HG02840 (cell line): ENCODE measurements at regions not wholly inside any gene's neighbourhood (a gene's known extent, or its start where the extent isn't known, plus 50 kb on each side); places are given as distances from the start of the nearest gene placed in this dataset.

Experiments
- ATAC-seq: cut with Tn5 transposase; IDR thresholded peaks from one replicate; pipeline ENCODE4 v1.9.1; 2021; ENCODE audit warnings: mild to moderate bottlenecking, moderate library complexity, moderate number of reproducible peaks; ENCODE audit not compliant: unreplicated experiment, low FRiP score

DNA sequence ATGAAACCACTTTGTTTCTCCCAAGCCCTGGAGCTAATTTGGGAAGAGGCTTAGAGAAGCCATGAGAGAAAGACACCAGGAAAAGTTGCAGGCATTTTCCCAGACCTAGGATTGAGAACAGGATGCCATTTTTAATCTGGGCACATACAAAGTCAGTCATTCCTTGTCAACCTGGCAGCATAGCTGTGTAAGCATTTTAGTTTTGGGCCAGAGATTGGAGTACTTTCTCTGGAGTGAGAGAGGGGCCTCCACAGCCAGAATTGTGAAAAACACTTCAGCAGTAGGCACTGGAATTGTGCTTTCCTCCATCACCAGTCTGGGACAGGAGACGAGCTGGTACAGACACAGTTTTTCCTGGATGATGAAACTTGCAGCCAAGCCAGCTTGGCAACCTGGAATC lies 390.3 kb upstream of the DMAC1 start:
- no peak for ATAC-seq

DNA sequence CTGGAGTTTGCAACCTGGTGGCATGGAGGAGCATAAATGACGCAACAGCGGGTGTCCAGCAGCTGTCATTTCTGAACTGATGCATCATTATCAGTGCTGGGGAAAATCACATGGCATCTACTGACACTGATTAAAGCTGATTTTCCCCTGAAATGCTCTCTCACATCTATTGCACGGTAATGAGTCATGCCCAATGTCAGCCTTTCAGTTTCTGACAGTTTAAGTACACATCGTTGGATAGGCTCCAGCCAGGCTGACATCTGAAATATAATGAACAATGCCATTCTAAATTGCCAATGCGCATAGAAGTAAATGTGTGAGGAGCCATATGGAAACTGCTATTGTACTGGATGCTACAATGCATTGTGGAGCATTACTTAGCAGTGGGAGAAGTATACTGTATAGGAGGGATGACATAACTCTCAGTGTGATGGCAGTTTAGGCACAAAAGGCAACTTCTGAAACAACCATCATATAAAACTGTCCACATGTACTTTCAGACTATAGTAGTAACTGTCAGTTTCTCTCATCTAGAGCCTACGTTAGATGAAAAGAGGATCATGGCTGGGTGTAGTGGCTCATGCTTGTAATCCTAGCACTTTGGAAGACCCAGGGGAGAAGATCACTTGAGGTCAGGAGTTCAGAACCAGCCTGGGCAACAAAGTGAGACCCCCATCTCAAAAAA lies 389.3 kb upstream of the DMAC1 start:
- ATAC-seq: no peak

DNA sequence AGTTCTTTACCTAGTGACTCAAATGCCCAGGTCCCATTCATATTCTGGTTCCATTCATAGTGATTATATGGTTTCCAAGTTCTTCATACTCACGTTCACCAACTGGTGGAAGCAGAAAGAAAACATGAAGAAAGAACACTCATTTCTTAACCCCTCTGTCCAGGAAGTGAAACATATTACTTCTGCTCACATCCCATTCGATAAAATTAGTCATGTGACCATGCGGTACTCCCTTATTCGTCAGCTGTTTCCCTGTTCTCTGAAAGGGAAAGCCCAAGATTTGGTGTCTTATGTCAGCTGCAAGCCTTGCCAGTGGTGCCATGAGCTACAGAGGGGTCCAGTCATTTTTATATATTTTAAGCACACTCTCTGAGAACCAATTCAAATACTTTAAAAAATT lies 387.0 kb upstream of the DMAC1 start:
- ATAC-seq: no peak

DNA sequence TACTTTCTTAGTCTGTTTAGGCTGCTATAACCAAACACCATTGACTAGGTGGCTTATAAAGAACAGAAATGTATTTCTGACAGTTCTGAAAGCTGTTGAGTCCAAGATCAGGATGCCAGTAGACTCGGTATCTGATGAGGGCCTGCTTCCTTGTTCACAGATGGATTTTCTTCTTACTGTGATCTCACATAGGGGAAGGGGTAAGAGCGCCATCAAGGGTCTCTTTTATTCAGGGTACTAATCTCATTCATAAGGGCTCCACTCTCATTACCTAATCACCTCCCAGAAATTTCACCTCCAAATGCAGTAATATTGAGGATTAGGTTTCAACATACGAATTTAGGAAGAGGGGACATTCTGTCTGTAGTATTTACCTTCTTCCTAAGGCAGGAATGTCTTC lies 384.0 kb upstream of the DMAC1 start:
- no peak for ATAC-seq

DNA sequence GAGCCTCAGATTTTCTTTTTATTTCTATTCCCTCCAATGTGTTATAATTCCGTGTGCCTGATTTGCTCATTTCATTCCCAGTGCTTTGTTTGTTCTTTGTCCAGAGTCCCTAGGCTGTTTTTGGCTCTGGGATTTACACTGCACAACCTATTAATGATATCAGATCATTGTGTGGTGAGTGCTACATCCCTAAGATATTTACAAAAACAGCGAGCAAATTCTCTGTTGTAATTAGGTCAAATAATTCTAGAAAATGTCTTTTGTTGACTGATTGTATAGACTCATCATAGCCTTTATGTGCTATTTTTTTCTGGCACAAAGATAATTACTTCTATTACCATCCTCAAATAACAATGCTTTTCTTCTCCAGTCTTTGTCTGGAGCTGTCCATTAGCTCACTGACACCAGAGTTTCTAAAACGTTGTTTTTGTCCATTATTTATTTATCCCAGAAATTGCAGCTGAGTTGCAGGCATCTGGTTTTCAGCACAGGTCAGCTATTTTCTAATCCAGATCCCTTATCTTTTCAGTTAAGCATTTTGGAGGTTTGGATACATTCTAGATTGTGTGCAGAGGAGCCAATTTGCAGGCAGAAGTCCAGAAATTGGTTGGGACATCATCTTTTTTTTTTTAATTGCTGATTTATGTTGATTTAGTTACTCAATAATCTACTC lies 379.9 kb upstream of the DMAC1 start:
- ATAC-seq: no peak

DNA sequence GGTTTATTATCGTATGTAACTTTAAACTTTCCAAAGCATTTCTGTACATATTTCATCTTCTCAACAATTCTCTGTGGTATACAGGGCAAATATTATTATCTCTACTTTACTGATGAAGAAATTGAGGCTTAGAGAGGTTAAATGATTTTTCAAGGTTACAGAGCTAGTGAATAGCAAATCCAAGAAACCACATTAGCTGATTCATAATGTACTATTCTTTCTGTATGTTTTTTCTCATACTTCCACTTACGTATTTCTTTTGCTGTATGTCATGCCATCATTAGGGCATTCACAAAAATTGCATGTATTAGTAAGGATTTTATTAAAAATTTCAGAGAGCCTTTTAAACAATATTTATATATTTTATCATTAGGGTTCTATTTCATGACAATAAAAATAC lies 372.4 kb upstream of the DMAC1 start:
- no peak for ATAC-seq

DNA sequence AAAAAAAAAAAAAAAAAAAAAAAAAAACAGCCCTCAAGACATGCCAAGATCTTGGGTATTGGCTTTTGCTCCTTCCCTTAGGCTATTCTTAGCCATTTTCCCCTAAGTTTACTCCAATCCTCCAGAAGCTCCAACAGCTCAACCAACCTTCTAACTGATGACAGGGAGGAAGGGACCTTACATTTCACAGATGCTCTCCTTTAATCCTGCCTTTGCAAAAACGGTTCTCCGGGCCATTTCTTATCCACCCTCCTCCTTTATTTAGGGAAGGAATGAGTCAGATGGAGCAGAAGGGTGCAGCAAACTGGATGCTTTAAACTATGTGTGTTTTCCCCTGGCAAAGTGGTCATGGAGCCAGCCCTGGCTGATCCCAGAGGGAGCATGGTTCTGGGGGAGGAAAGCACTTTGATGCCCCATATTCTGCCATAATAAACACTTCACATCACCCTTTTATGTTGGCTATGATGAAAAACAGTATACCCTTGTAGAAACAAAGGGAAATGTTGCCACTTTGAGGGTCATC lies 369.4 kb upstream of the DMAC1 start:
- no peak for ATAC-seq

DNA sequence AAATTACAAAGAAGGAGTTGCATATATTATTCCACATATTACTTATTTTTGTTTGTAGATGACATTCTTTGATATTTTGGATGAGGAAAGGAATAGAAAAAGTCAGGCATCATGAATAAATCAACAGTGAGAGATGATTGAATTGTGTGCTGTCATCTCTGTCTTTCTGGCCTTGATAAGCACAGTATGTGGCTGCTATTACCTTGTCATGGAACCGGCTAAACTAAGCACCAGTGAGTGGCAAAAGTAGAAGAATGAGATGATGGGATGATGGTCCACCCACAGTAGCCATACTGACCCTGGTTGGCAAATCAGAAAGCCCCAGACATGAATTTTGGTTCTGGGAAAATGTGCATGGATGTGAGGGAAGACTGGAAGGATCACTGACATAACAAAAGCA lies 361.2 kb upstream of the DMAC1 start:
- ATAC-seq: no peak

DNA sequence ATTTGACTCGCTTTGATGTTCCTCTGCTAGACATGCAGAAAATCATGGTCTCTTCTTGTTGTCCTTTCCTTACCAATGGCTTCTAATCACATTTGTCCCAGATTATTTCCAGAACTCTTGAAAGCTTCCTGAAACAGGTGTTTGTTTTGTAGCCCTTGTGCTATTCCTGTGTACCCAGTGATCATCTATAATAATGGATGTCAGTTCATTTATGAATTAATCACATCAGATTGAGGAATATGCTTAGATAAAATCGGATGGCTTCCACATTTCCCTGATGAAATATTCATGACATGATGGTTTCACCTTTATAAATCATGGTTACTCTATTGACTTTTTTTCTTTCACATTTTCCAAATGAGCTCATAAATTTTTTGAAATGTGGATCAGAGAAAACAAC lies 359.0 kb upstream of the DMAC1 start:
- ATAC-seq: no peak

DNA sequence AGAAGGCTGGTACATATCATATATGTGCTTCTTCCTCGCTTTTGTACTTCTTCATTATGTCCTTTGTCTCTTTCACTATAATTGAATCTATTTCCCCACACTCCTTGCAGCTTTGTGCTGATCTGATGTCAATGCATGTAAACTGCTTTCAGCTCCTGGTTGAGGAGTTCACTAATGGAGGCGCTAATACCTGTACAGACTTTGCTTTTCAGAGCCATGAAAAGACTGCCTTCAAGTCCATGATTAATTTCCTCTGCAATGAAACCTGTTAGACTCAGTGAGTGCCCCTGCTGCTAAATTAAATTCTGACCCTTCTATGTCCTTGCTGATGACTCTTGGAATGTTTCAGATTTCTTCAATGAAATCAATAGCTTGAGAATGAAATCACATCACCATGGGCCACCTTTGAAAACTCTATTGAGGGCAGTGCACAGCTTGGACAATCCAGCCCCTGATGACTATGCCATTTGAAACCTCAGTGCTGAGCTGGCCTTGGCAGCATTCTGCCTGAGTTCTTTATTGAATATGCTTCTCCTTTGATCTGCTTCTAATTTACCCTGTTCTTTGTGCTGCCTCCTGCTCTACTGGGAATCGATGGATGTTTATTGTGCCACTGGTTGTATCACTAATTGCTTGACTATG lies 358.2 kb upstream of the DMAC1 start:
- ATAC-seq: no peak

DNA sequence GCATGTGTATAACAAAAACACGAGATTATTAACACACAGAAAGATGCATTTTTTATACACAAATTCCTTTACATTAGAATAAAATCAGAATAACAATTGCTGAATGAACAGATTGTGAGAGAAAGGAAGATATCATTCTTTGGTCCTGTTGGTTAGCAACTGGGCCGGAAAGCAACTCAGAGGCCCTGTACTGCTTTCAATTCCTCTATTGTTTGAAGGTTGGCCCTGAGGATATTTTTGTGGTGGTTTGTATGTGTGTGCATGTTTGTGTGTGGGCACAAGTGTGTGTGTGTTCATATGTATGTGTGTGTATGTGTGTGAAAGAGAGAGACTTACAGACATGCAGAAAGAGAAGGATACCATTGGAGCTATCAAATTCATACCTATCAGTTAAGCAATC lies 356.8 kb upstream of the DMAC1 start:
- ATAC-seq: no peak

DNA sequence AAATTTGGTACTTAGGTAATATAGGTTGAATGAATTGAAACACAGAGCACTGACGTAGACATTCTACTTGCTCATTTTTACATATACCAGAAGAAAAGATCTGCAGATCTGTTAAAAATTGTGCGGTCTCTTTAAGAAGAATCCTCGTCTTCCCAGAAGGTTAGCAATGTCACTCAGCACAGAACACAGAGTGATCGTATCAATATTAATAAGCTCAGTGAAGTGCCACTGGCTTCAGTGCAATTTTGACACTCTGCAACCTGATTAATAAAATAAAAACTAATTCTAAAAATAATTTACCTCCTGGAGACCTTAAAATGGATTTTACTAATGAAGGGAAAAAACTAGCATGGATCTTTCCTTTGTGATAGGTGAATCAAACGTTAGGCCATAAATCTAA lies 356.1 kb upstream of the DMAC1 start:
- no peak for ATAC-seq

DNA sequence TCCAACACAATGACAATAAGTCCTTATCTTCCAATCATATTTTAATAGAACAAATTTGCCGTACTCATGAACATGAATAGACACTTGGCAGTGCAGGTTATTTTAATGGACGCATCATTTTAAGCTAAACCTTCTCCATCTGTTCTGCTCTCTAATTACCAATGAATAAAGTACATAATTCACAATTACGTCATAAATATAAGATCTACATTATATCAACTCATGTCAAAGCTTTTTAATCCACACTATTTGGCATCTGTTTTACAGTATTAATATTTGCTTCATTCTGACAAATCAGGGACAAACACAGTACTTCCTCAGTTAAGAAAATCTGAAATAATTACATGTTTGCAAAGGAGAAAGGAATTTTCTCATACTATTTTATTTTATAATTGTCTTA lies 344.1 kb upstream of the DMAC1 start:
- ATAC-seq: no peak

DNA sequence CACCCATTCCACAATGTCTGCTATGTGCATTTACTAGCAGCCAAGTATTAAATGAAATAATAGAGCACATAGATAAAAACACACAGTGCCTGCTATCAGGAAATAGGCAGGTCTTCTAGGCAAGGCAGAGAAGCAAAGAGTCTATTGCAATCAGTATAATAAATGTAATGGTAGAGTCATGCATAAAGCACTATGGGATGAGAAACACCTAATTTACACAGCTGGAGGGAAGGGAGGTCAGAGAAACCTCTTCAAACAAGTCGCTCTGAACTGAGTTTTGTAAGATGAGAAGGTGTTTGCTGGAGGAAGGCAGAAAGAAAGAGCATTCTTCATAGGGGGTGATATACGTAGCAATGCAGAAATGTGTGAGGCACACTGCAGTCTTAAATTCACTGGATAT lies 341.0 kb upstream of the DMAC1 start:
- ATAC-seq: no peak

DNA sequence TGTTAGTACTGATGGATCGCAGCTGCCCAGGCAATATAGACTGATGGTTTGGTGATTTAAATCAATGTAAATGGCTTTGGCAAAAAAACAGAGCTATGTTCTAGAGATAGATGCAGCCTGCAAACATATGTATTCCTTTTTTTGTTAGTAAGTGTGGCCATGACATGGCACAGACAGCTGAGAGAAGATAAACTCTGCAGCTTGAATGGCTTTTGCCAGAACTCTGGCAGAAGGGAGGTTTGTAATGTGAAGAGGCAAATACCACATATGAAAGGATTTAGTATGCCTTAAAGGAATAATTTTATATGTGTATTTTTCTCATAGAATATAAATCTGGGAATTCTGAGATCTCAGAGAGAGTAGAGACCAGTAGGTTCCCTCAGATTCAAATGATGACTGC lies 340.2 kb upstream of the DMAC1 start:
- ATAC-seq: no peak

DNA sequence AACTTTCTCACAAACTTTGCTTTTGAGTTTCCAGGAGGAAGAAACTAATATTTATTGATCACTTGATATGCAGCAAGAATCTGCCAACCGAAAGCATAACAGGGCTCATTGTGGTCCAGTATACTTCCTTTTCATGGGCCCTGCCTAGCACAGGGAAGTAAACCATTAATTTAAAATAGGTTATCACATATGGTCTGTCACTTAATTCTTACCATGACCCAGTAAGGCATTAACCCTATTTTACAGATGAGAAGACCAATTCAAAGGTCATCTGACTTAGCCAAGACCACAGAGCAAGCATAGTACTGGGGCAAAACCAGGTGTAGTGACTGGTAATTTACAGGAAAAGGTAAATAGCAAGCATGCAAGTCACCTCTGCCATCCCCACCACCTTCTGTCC lies 336.9 kb upstream of the DMAC1 start:
- no peak for ATAC-seq

DNA sequence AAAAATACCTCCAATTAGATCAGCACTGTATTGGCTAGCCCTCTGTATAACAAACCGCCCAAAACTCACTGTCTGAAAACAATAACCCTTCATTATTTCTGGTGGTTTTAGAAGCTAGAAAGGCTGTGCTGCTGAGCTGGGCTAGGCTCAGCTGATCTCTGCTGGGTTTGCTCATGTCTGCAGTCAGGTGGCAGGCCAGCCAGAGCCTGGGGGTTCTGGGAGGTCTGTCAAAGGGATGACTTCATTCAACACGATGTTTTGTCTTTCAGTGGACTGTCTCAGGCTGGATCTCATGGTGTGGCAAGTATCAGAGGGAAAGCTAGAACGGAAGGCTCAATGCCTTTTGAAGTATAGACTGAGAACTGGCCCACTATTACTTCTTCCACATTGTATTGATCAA lies 335.1 kb upstream of the DMAC1 start:
- no peak for ATAC-seq

DNA sequence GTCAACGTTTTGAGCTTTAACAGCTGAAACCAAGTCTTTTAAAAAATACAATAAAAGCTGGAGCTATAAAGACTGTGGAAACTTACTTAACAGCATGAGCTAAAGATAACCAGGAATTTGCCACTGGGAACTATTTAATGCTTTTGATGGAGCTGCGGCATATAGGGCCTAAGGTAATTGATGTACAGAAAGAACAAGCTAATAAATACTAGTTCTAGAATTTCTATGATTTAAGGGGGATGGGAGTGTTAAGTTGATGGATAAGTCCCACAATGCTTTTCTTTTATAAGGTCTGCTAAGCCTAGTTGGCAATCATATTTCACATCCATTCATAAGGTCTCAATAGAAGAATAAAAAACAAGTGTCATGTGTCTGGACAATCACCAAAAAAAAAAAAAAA lies 334.0 kb upstream of the DMAC1 start:
- no peak for ATAC-seq

DNA sequence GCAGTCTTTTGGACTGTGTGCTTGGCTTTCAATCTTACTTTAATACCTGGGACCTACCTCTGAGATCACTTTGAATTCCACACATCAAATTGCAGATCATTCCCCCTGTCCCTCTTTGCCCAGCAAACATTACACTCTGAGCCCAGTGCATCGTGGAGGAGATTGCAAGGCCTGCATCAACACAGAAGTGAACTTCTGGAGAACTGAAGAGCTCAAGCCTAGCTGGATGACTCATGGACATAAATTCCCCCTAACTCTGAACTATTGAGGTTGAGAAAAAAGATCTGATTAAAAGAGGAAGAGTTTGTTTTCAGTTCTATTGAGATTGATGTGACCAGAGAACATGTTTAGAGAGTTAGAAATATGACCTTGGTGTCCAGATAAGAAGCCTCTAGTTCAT lies 316.0 kb upstream of the DMAC1 start:
- ATAC-seq: no peak

DNA sequence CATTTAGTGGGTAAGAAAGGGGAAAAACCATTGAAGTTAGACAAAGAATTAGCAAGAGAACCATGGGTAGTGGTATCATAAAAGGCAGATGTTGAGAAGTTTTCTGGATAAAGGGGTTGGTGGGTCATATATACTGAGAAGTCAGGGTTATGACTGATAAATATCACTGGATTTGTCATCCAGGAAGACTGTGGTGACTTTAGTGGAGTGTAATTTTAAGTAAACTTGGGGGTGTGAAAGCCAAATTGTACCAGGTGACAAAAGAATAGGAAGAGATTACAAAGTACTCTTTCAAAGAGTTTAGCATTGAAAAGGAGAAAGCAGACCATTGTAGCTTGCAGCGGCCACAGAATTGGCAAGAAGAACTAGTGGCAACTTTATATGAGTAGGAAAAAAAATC lies 315.2 kb upstream of the DMAC1 start:
- ATAC-seq: no peak

DNA sequence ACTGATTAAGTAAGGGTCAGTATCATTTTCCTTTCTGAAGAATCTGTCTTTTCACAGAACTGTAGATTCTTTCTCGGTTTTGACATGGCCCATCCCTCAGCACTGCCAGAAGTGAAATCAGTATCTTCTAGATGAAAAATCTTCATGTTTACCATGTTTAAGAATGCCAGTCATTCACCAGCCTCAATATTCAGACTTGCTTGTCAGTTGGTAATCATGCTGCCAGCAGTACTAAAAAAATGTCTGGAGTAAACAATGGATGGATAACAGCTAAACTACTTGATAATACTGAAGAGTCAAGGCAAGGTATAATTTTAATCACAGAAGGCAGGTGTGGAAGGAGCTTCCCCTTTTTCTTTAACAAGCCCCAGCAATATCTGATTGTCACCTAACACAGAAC lies 306.8 kb upstream of the DMAC1 start:
- ATAC-seq: no peak

DNA sequence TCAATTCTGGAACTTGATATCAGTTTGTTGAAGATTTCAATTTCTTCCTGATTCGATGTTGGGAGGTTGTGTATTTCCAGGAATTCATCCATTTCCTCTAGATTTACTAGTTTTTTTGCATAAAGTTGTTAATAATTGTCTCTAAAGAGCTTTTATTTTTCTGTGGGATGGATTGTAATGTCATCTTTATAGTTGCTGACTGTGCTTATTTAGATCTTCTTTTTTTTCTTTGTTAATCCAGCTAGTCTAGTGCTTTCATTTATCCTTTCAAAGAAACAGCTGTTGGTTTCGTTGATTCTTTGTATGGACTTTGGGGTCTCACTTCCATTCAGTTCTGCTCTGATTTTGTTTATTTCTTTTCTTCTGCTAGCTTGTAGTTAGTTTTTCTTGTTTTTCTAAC lies 302.0 kb upstream of the DMAC1 start:
- ATAC-seq: no peak
